ENCODE measurements at regions not wholly inside any gene's neighbourhood (a gene's known extent, or its start where the extent isn't known, plus 50 kb on each side); places are given as distances from the start of the nearest gene placed in this dataset.

- DNase-seq (ENCODE audit: low read depth): no peak
These were observed 95.4 kb upstream of the KLHL25 start for GRCh38 chr15:85889956-85890619.

GRCh38 chr15:85890620-85890980 lies 95.9 kb upstream of the KLHL25 start:
- DNase-seq (ENCODE audit: low read depth): no peak

- no peak for DNase-seq (ENCODE audit: low read depth)
These were observed 96.7 kb upstream of the KLHL25 start for GRCh38 chr15:85891470-85891869.

GRCh38 chr15:85892232-85892631 lies 97.5 kb upstream of the KLHL25 start:
- no peak for DNase-seq (ENCODE audit: low read depth)

- no peak for DNase-seq (ENCODE audit: low read depth)
These were observed 102.6 kb upstream of the KLHL25 start for GRCh38 chr15:85897207-85897894.

- no peak for DNase-seq (ENCODE audit: low read depth)
These were observed 103.4 kb upstream of the KLHL25 start for GRCh38 chr15:85897895-85898717.

- no peak for DNase-seq (ENCODE audit: low read depth)
These were observed 105.2 kb upstream of the KLHL25 start for GRCh38 chr15:85899927-85900326.

GRCh38 chr15:85905751-85906450 lies 111.2 kb upstream of the KLHL25 start:
- no peak for DNase-seq (ENCODE audit: low read depth)

GRCh38 chr15:85906640-85907039 lies 111.9 kb upstream of the KLHL25 start:
- no peak for DNase-seq (ENCODE audit: low read depth)

- DNase-seq (ENCODE audit: low read depth): no peak
These were observed 116.1 kb upstream of the KLHL25 start for GRCh38 chr15:85910834-85911233.

- DNase-seq (ENCODE audit: low read depth): no peak
These were observed 118.7 kb upstream of the KLHL25 start for GRCh38 chr15:85913461-85913860.

GRCh38 chr15:85920956-85921355 lies 126.2 kb upstream of the KLHL25 start:
- DNase-seq (ENCODE audit: low read depth): no peak

GRCh38 chr15:85924088-85924487 lies 129.4 kb upstream of the KLHL25 start:
- no peak for DNase-seq (ENCODE audit: low read depth)

- no peak for DNase-seq (ENCODE audit: low read depth)
These were observed 131.0 kb upstream of the KLHL25 start for GRCh38 chr15:85925649-85926237.

GRCh38 chr15:85926834-85927233 lies 132.1 kb upstream of the KLHL25 start:
- no peak for DNase-seq (ENCODE audit: low read depth)

- no peak for DNase-seq (ENCODE audit: low read depth)
These were observed 133.3 kb upstream of the KLHL25 start for GRCh38 chr15:85927931-85928537.

GRCh38 chr15:85929786-85930185 lies 135.1 kb upstream of the KLHL25 start:
- no peak for DNase-seq (ENCODE audit: low read depth)

GRCh38 chr15:85932391-85932790 lies 137.7 kb upstream of the KLHL25 start:
- no peak for DNase-seq (ENCODE audit: low read depth)

GRCh38 chr15:85934691-85935090 lies 140.0 kb upstream of the KLHL25 start:
- no peak for DNase-seq (ENCODE audit: low read depth)

- no peak for DNase-seq (ENCODE audit: low read depth)
These were observed 140.5 kb upstream of the KLHL25 start for GRCh38 chr15:85935182-85935581.

GRCh38 chr15:85937661-85938060 lies 142.0 kb upstream of the AGBL1 start:
- DNase-seq (ENCODE audit: low read depth): no peak

Data from stimulated activated CD4-positive, alpha-beta T cell treated with anti-CD3 and anti-CD28 coated beads, Interleukin-2, amount 100 ng/mL, for 4 hours (primary cell).